HepG2 (cell line): ENCODE measurements at regions not wholly inside any gene's neighbourhood (a gene's known extent, or its start where the extent isn't known, plus 50 kb on each side); places are given as distances from the start of the nearest gene placed in this dataset.

Experiments used
- ATAC-seq: fragments of 200-7000 bp; cut with Tn5 transposase; 3 replicates; pipeline ENCODE4 v1.9.1; 2020; ENCODE audit warnings: mild to moderate bottlenecking, moderate library complexity
- BruUV-seq: library from RNA; stranded (reverse); fragments of 400-500 nt; replicated peaks from 2 replicates; lab custom pipeline; 2021; lab: Mats Ljungman, UMichigan
- CTCF ChIA-PET: fragments of 300-600 bp; formaldehyde crosslinking; extraction: SDS; loops from one replicate; lab custom pipeline; 2021; ENCODE audit warnings: low total read pairs, inconsistent platforms, low intra/inter-chr PET ratio; lab: Yijun Ruan, JAX
- POLR2A ChIA-PET: fragments of 350-600 bp; sonication (Branson Sonifier 250); formaldehyde crosslinking; loops from one replicate; lab custom pipeline; 2020; ENCODE audit warnings: antibody characterized with exemption, inconsistent platforms; lab: Yijun Ruan, JAX
- DNase-seq: peaks from one replicate; pipeline ENCODE4 v3.0.0-alpha.2; 2015; ENCODE audit warnings: low spot score
- FAIRE-seq: peaks from 3 replicates; lab custom pipeline; 2011; peaks lifted over from hg19 to GRCh38; lab: Jason Lieb, UNC
- H2AFZ ChIP-seq: one replicate; pipeline ENCODE4 v1.6.1; 2011; ENCODE audit warnings: low read length, inconsistent platforms
- H3K27ac ChIP-seq: fragments of 300-600 bp; 3 replicates; pipeline ENCODE4 v1.8.0; 2011; ENCODE audit warnings: mixed run types, mild to moderate bottlenecking, mixed read lengths, low read length, inconsistent platforms; ENCODE audit not compliant: insufficient read depth; ENCODE audit errors: extremely low read length
- H3K27me3 ChIP-seq, 2 experiments: fragments of 200-600 bp in 1 of 2; 2 replicates in 1 of 2; 3 replicates in 1 of 2; pipeline versions ENCODE4 v1.6.0 to v1.8.0; 2011; ENCODE audit warnings: low read length in 2 of 2, mild to moderate bottlenecking in 2 of 2, moderate library complexity in 2 of 2, inconsistent platforms in 1 of 2; ENCODE audit not compliant: insufficient read depth in 2 of 2, control insufficient read depth in 1 of 2
- H3K36me3 ChIP-seq, 2 experiments: fragments of 200-600 bp in 1 of 2; replicated peaks in 1 of 2; 2 replicates in 1 of 2; 3 replicates in 1 of 2; pipeline versions ENCODE4 v1.5.1 to v1.8.0; 2011; ENCODE audit warnings: low read length in 2 of 2, inconsistent platforms in 1 of 2; ENCODE audit not compliant: insufficient read depth in 2 of 2, control insufficient read depth in 1 of 2
- H3K4me1 ChIP-seq: 2 replicates; pipeline ENCODE4 v1.5.1; 2012; ENCODE audit warnings: low read length, inconsistent platforms; ENCODE audit not compliant: insufficient read depth
- H3K4me2 ChIP-seq: 2 replicates; pipeline ENCODE4 v1.6.0; 2011; ENCODE audit warnings: low read depth, low read length, inconsistent platforms
- H3K4me3 ChIP-seq, 3 experiments: fragments of 200-600 bp in 1 of 3; sonication (generic), shearing (Covaris generic) in 1 of 3; replicated peaks in 1 of 3; 2 replicates each; pipeline ENCODE4 v1.5.1; 2011 to 2016; ENCODE audit warnings: low read length in 3 of 3, inconsistent platforms in 2 of 3, low read depth in 2 of 3, mild to moderate bottlenecking in 2 of 3, control low read depth in 1 of 3, mixed read lengths in 1 of 3; ENCODE audit not compliant: insufficient read depth in 1 of 3
- H3K79me2 ChIP-seq: one replicate; pipeline ENCODE4 v1.6.1; 2011; ENCODE audit warnings: low read length, inconsistent platforms; ENCODE audit not compliant: insufficient read depth
- H3K9ac ChIP-seq: 2 replicates; pipeline ENCODE4 v1.6.0; 2011; ENCODE audit warnings: mild to moderate bottlenecking, low read depth, low read length, inconsistent platforms; ENCODE audit not compliant: insufficient read depth
- H3K9me3 ChIP-seq: 2 replicates; pipeline ENCODE4 v1.5.1; 2012; ENCODE audit warnings: mild to moderate bottlenecking, low read length
- H4K20me1 ChIP-seq: 2 replicates; pipeline ENCODE4 v1.6.0; 2011; ENCODE audit warnings: inconsistent platforms, mild to moderate bottlenecking, low read length, moderate library complexity; ENCODE audit not compliant: insufficient read depth
- GTF3A ChIP-seq: sonication (generic); formaldehyde crosslinking; conservative IDR thresholded peaks from 2 replicates; pipeline ENCODE4 v1.4.0; 2020; ENCODE audit warnings: mild to moderate bottlenecking, missing genetic modification reagents
- ISL2 ChIP-seq: sonication (generic); formaldehyde crosslinking; IDR thresholded peaks from 2 replicates; pipeline ENCODE4 v1.5.0; 2020; ENCODE audit warnings: missing genetic modification reagents
- MIXL1 ChIP-seq: IDR thresholded peaks from 2 replicates; pipeline ENCODE4 v1.6.1; 2016
- RXRA ChIP-seq: sonication (generic); formaldehyde crosslinking; IDR thresholded peaks from 2 replicates; pipeline ENCODE4 v1.5.1; 2020; ENCODE audit warnings: missing genetic modification reagents
- SIX1 ChIP-seq: sonication (generic); formaldehyde crosslinking; IDR thresholded peaks from 2 replicates; pipeline ENCODE4 v1.4.0; 2020; ENCODE audit warnings: missing genetic modification reagents, borderline replicate concordance
- SP1 ChIP-seq, 2 experiments: fragments of 450-650 bp in 1 of 2; sonication (generic) in 1 of 2; formaldehyde crosslinking in 1 of 2; IDR thresholded peaks; 2 replicates each; pipeline versions ENCODE4 v1.4.0 to v1.6.1; 2016 to 2020; ENCODE audit warnings: missing genetic modification reagents in 1 of 2
- TFE3 ChIP-seq: IDR thresholded peaks from 2 replicates; pipeline ENCODE4 v1.6.1; 2016
- ZFP90 ChIP-seq: sonication (generic); formaldehyde crosslinking; IDR thresholded peaks from 2 replicates; pipeline ENCODE4 v1.8.0; 2022; ENCODE audit warnings: missing genetic modification reagents, mild to moderate bottlenecking, inconsistent platforms, borderline replicate concordance
- ZNF329 ChIP-seq: sonication (generic); formaldehyde crosslinking; IDR thresholded peaks from 2 replicates; pipeline ENCODE4 v1.9.0; 2021; ENCODE audit warnings: low read depth, mild to moderate bottlenecking, missing genetic modification reagents
- ZNF790 ChIP-seq: sonication (generic); formaldehyde crosslinking; IDR thresholded peaks from 2 replicates; pipeline ENCODE4 v1.8.0; 2022; ENCODE audit warnings: missing genetic modification reagents, mild to moderate bottlenecking, borderline replicate concordance
- ZNF816 ChIP-seq: sonication (generic); formaldehyde crosslinking; IDR thresholded peaks from 2 replicates; pipeline ENCODE4 v1.8.0; 2022; ENCODE audit warnings: missing genetic modification reagents, mild to moderate bottlenecking, borderline replicate concordance
- WGBS: methylation state at CpG from one replicate; pipeline ENCODE4 v1.1.6; 2017; ENCODE audit warnings: low lambda C conversion rate; 5-methylcytosine and 5-hydroxymethylcytosine counted together
- in situ Hi-C: cut with HindIII; loops from 2 replicates; pipeline ENCODE4 v1.10.0; 2017; ENCODE audit warnings: low pct_unique_long_range_greater_than_20kb; ENCODE audit not compliant: extremely low pct_ligation_motif_present
- intact Hi-C: fragments of 100-400 bp; cut with micrococcal nuclease; formaldehyde crosslinking; loops from one replicate; pipeline ENCODE4 v1.10.0; 2022; ENCODE audit not compliant: unreplicated experiment
- TF ChIP-seq, protein P1 (sequence below): sonication (generic); formaldehyde crosslinking; conservative IDR thresholded peaks from 2 replicates; pipeline ENCODE4 v1.8.0; 2022; ENCODE audit warnings: low read depth, missing genetic modification reagents
- TF ChIP-seq, protein P2 (sequence below): sonication (generic); formaldehyde crosslinking; IDR thresholded peaks from 2 replicates; pipeline ENCODE4 v1.4.0; 2020; ENCODE audit warnings: mild to moderate bottlenecking, missing genetic modification reagents

GRCh38 chr10:20970708-20971107, 73.6 kb upstream of the NEBL start:
- no peak for DNase-seq
- no TSS peak for BruUV-seq
- H3K4me1 ChIP-seq: no peaks in the 10 kb centered on the region
- no peak overlapping the region for H3K4me3 ChIP-seq
- no peak overlapping the region for H3K4me2 ChIP-seq
- in situ Hi-C loops: no loop called here
- H3K9ac ChIP-seq: no peak overlapping the region
- 0 out of 2 replicates have a peak, but pooled peaks cover 2% of the 10 kb centered on the region for H4K20me1 ChIP-seq
- no peaks in the 10 kb centered on the region for H3K9me3 ChIP-seq
- H2AFZ ChIP-seq: no peak overlapping the region
- no peaks in the 10 kb centered on the region for H3K79me2 ChIP-seq
- POLR2A ChIA-PET: no interaction called here
- H3K27ac ChIP-seq: no peak overlapping the region
- H3K27me3 ChIP-seq: no peaks in the 10 kb centered on the region; a peak in 1 of 5 replicates
- H3K36me3 ChIP-seq: no peaks in the 10 kb centered on the region
- ATAC-seq: no peak
- WGBS: 25% methylated on average over 4 of the region's 4 CpGs
- CTCF ChIA-PET: no interaction called here
- intact Hi-C loops: no loop called here
- no peak for FAIRE-seq
- TF ChIP-seq ZNF329 (CRISPR knock-in tag): no peak
- TF ChIP-seq, protein P1, sequence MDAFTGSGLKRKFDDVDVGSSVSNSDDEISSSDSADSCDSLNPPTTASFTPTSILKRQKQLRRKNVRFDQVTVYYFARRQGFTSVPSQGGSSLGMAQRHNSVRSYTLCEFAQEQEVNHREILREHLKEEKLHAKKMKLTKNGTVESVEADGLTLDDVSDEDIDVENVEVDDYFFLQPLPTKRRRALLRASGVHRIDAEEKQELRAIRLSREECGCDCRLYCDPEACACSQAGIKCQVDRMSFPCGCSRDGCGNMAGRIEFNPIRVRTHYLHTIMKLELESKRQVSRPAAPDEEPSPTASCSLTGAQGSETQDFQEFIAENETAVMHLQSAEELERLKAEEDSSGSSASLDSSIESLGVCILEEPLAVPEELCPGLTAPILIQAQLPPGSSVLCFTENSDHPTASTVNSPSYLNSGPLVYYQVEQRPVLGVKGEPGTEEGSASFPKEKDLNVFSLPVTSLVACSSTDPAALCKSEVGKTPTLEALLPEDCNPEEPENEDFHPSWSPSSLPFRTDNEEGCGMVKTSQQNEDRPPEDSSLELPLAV (CRISPR knock-in tag): no peak
- TF ChIP-seq ZNF790: no peak
- TF ChIP-seq, protein P2, sequence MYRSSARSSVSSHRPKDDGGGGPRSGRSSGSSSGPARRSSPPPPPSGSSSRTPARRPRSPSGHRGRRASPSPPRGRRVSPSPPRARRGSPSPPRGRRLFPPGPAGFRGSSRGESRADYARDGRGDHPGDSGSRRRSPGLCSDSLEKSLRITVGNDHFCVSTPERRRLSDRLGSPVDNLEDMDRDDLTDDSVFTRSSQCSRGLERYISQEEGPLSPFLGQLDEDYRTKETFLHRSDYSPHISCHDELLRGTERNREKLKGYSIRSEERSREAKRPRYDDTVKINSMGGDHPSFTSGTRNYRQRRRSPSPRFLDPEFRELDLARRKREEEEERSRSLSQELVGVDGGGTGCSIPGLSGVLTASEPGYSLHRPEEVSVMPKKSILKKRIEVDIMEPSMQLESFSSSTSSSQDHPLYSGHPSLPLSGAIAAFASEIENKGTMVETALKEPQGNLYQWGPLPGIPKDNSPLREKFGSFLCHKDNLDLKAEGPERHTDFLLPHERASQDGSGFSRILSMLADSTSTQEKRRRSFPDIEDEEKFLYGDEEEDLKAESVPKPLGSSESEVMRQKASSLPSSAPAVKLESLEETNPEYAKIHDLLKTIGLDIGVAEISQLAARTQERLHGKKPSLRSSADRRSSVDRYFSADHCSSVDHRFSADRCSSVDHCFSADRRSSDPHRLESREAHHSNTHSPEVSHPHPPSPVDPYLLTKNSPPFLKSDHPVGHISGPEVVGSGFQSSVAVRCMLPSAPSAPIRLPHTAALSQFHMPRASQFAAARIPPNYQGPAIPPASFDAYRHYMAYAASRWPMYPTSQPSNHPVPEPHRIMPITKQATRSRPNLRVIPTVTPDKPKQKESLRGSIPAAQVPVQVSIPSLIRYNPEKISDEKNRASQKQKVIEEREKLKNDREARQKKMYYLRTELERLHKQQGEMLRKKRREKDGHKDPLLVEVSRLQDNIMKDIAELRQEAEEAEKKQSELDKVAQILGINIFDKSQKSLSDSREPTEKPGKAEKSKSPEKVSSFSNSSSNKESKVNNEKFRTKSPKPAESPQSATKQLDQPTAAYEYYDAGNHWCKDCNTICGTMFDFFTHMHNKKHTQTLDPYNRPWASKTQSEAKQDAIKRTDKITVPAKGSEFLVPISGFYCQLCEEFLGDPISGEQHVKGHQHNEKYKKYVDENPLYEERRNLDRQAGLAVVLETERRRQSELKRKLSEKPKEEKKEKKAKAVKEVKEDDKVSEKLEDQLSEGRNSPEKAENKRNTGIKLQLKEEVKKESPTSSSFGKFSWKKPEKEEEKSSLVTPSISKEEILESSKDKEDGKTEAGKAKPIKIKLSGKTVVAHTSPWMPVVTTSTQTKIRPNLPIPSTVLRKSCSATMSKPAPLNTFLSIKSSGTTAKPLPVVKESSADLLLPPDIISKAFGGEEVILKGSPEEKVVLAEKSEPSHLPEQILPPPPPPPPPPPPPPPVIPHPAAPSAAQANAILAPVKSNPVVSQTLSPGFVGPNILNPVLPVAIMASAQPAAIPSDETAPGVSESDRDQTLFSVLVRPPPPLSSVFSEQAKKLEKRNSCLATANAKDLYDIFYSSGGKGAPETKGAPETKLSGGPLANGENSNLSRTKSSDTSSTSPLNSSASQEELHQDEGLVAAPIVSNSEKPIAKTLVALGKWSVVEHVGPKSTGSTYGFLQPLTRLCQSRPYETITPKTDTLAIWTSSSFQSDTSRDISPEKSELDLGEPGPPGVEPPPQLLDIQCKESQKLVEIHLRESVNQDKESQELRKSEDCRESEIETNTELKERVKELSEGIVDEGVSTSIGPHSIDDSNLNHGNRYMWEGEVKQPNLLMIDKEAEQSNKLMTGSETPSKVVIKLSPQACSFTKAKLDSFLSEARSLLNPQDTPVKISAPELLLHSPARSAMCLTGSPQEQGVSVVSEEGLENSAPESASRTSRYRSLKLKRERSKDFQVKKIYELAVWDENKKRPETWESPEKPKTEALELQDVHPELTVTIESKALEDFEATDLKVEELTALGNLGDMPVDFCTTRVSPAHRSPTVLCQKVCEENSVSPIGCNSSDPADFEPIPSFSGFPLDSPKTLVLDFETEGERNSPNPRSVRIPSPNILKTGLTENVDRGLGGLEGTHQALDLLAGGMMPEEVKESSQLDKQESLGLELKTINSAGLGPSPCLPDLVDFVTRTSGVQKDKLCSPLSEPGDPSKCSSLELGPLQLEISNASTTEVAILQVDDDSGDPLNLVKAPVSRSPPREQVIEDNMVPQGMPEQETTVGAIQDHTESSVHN: no peak
- no peak for TF ChIP-seq RXRA
- no peak for TF ChIP-seq ZNF816
- TF ChIP-seq GTF3A: no peak
- no peak for TF ChIP-seq SP1 (IDR thresholded peaks at IDR 0.05)
- no peak for TF ChIP-seq SP1 (CRISPR knock-in tag; IDR thresholded peaks at IDR 0.05)
- no peak for TF ChIP-seq ISL2
- no peak for TF ChIP-seq ZFP90
- no peak for TF ChIP-seq SIX1 (CRISPR knock-in tag)
- no peak for TF ChIP-seq TFE3 (CRISPR knock-in tag)
- TF ChIP-seq MIXL1: no peak
